GM18505 (cell line): ENCODE measurements at regions not wholly inside any gene's neighbourhood (a gene's known extent, or its start where the extent isn't known, plus 50 kb on each side); places are given as distances from the start of the nearest gene placed in this dataset.

ENCODE experiments used
- ATAC-seq: cut with Tn5 transposase; IDR thresholded peaks from one replicate; pipeline ENCODE4 v1.9.1; 2021; ENCODE audit not compliant: unreplicated experiment
- POLR2A ChIP-seq: IDR thresholded peaks from 4 replicates; pipeline ENCODE4 v1.6.1; 2011; ENCODE audit warnings: borderline replicate concordance; ENCODE audit not compliant: insufficient read depth, insufficient read length; ENCODE audit errors: extremely low read depth

- ATAC-seq = no peak
- TF ChIP-seq POLR2A = no peak
These were observed 60.7 kb upstream of the LCORL start for GRCh38 chr4:18082236-18082635.

- ATAC-seq = no peak
- no peak for TF ChIP-seq POLR2A
These were observed 60.2 kb upstream of the LCORL start for GRCh38 chr4:18081708-18082107.

- TF ChIP-seq POLR2A = no peak
- no peak for ATAC-seq
These were observed 56.3 kb upstream of the LCORL start for GRCh38 chr4:18077808-18078207.

- no peak for TF ChIP-seq POLR2A
- ATAC-seq = no peak
These were observed 54.4 kb upstream of the LCORL start for GRCh38 chr4:18075823-18076433.

GRCh38 chr4:18071894-18072293 lies 50.3 kb upstream of the LCORL start:
- no peak for TF ChIP-seq POLR2A
- no peak for ATAC-seq
